ENCODE measurements at regions not wholly inside any gene's neighbourhood (a gene's known extent, or its start where the extent isn't known, plus 50 kb on each side); places are given as distances from the start of the nearest gene placed in this dataset.

GRCh38 chr6:97841763-97842162 lies 558.7 kb upstream of the MMS22L start:
- no peaks in the 10 kb centered on the region for H3K9me3 ChIP-seq
- TF ChIP-seq CTCF (IDR thresholded peaks at IDR 0.05) (no peak), POLR2A (IDR thresholded peaks at IDR 0.05) (no peak)
- 72 to 82% (median 80%) methylated on average over 3 of the region's 3 CpGs for WGBS, 4 donors
- H3K4me3 ChIP-seq: no peak overlapping the region
- intact Hi-C loops (cut with DNase I): no loop called here
- no peak for DNase-seq
- H3K4me1 ChIP-seq: no peaks in the 10 kb centered on the region
- H3K27me3 ChIP-seq: no peaks in the 10 kb centered on the region
- no peaks in the 10 kb centered on the region for H3K36me3 ChIP-seq
- H3K27ac ChIP-seq: no peak overlapping the region
- ATAC-seq: no peak

GRCh38 chr6:97842521-97842920 lies 559.5 kb upstream of the MMS22L start:
- no peaks in the 10 kb centered on the region for H3K27me3 ChIP-seq
- 86 to 90% (median 88%) methylated on average over 2 of the region's 2 CpGs for WGBS, 4 donors
- DNase-seq: no peak
- no peak overlapping the region for H3K27ac ChIP-seq
- no peak for TF ChIP-seq CTCF (IDR thresholded peaks at IDR 0.05)
- no peak for TF ChIP-seq POLR2A (IDR thresholded peaks at IDR 0.05)
- H3K36me3 ChIP-seq: no peaks in the 10 kb centered on the region
- intact Hi-C loops (cut with DNase I): no loop called here
- no peak for ATAC-seq
- H3K4me1 ChIP-seq: no peaks in the 10 kb centered on the region
- no peaks in the 10 kb centered on the region for H3K9me3 ChIP-seq
- no peak overlapping the region for H3K4me3 ChIP-seq

- no peaks in the 10 kb centered on the region for H3K27me3 ChIP-seq
- TF ChIP-seq CTCF (IDR thresholded peaks at IDR 0.05): no peak
- no peak for TF ChIP-seq POLR2A (IDR thresholded peaks at IDR 0.05)
- no peak for DNase-seq
- no peak overlapping the region for H3K27ac ChIP-seq
- no peak for ATAC-seq
- WGBS, 4 donors: 73 to 82% (median 80%) methylated on average over 2 of the region's 2 CpGs
- intact Hi-C loops (cut with DNase I): no loop called here
- no peaks in the 10 kb centered on the region for H3K9me3 ChIP-seq
- H3K4me3 ChIP-seq: no peak overlapping the region
- no peaks in the 10 kb centered on the region for H3K4me1 ChIP-seq
- no peaks in the 10 kb centered on the region for H3K36me3 ChIP-seq
These were observed 566.4 kb upstream of the MMS22L start for GRCh38 chr6:97849390-97849789.

- 59 to 66% (median 60%) methylated on average over 5 of the region's 5 CpGs for WGBS, 4 donors
- DNase-seq: no peak
- Histone ChIP-seq H3K4me3 (no peak overlapping the region), H3K27me3 (no peaks in the 10 kb centered on the region), H3K9me3 (no peaks in the 10 kb centered on the region), H3K4me1 (no peaks in the 10 kb centered on the region), H3K27ac (no peak overlapping the region), H3K36me3 (no peaks in the 10 kb centered on the region)
- ATAC-seq: no peak
- intact Hi-C loops (cut with DNase I): no loop called here
- TF ChIP-seq CTCF (IDR thresholded peaks at IDR 0.05): no peak
- TF ChIP-seq POLR2A (IDR thresholded peaks at IDR 0.05): no peak
These were observed 567.6 kb upstream of the MMS22L start for GRCh38 chr6:97850458-97851212.
